ENCODE measurements at regions not wholly inside any gene's neighbourhood (a gene's known extent, or its start where the extent isn't known, plus 50 kb on each side); places are given as distances from the start of the nearest gene placed in this dataset.

DNA sequence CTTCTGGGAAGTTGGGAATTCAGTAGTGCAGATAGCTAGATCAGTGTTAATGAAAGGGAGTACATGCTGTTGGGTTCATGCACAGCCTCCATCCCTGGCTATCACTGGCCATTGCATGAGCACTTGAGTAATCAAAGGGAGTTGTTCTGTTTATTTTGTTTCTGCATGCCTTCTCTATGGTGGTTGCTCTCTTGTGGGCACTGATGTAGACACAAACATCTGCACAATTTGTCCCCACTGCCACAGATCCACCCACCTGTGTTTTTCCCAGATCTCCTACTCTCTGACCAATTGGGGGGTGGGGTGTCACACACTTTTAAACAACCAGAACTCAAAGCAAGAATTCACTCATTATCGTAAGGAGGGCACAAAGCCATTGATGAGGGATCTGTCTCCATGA is 89.7 kb upstream of the DHRS4 start:
- Histone ChIP-seq H3K4me3 (no peak overlapping the region), H3K4me1 (no peaks in the 10 kb centered on the region), H3K36me3 (no peaks in the 10 kb centered on the region), H3K9me3 (no peaks in the 10 kb centered on the region), H3K27ac (no peak overlapping the region), H3K27me3 (no peaks in the 10 kb centered on the region)
- TF ChIP-seq CTCF (IDR thresholded peaks at IDR 0.05): no peak
- TF ChIP-seq POLR2A (IDR thresholded peaks at IDR 0.05): no peak
- DNase-seq: no peak
- intact Hi-C loops (cut with DNase I; ENCODE audit: low total_unique reads): no loop called here

DNA sequence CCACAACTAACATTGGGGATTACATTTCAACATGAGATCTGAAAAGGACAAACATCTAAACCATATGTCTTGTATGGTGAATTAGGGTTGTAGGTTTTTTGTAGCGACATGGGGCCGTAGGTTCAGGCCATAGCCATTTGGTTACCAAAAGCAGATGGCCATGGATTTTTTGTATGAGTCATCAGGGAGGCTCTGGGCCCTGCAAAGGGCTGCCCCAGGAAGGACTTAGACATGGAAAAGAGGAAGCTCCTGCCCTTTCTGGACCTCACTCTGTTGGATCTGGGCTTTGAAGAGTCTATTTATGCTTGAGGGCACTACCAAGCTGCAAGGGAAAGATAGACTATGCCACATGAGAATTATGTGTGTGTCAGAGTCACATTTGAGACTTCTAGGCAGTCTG is 89.3 kb upstream of the DHRS4 start:
- H3K27me3 ChIP-seq: no peaks in the 10 kb centered on the region
- intact Hi-C loops (cut with DNase I; ENCODE audit: low total_unique reads): no loop called here
- H3K4me1 ChIP-seq: no peaks in the 10 kb centered on the region
- TF ChIP-seq POLR2A (IDR thresholded peaks at IDR 0.05) (no peak), CTCF (IDR thresholded peaks at IDR 0.05) (no peak)
- no peaks in the 10 kb centered on the region for H3K9me3 ChIP-seq
- H3K27ac ChIP-seq: no peak overlapping the region
- no peak overlapping the region for H3K4me3 ChIP-seq
- no peak for DNase-seq
- no peaks in the 10 kb centered on the region for H3K36me3 ChIP-seq

DNA sequence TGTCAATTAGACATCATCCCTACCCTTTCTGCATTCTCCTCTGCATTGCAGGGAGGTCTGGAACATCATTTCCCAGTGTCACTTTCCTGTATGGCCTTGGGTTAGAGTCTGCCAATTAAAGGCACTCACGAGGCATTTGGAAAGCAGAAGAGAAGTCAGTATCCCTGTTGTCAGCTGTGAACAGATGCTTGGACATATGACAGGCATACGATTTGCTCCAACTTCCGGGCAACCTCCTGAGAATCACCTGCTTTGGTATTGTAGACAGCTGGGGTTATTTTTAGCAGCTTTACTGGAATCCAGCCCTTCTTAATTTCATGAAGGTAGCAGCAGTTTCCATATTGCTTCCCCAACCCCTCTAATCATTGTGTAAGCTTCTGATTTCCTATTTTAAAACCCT is 88.7 kb upstream of the DHRS4 start:
- TF ChIP-seq CTCF (IDR thresholded peaks at IDR 0.05) (no peak), POLR2A (IDR thresholded peaks at IDR 0.05) (no peak)
- intact Hi-C loops (cut with DNase I; ENCODE audit: low total_unique reads): no loop called here
- Histone ChIP-seq H3K36me3 (no peaks in the 10 kb centered on the region), H3K27me3 (no peaks in the 10 kb centered on the region), H3K4me1 (no peaks in the 10 kb centered on the region), H3K4me3 (no peak overlapping the region), H3K27ac (no peak overlapping the region), H3K9me3 (no peaks in the 10 kb centered on the region)
- DNase-seq: no peak

- no peaks in the 10 kb centered on the region for H3K4me1 ChIP-seq
- intact Hi-C loops (cut with DNase I; ENCODE audit: low total_unique reads): no loop called here
- no peaks in the 10 kb centered on the region for H3K36me3 ChIP-seq
- TF ChIP-seq CTCF (IDR thresholded peaks at IDR 0.05) (no peak), POLR2A (IDR thresholded peaks at IDR 0.05) (no peak)
- H3K4me3 ChIP-seq: no peak overlapping the region
- no peaks in the 10 kb centered on the region for H3K9me3 ChIP-seq
- no peaks in the 10 kb centered on the region for H3K27me3 ChIP-seq
- no peak for DNase-seq
- no peak overlapping the region for H3K27ac ChIP-seq
These were observed 88.1 kb upstream of the DHRS4 start for GRCh38 chr14:23865502-23865901.

- intact Hi-C loops (cut with DNase I; ENCODE audit: low total_unique reads): no loop called here
- H3K4me1 ChIP-seq: no peaks in the 10 kb centered on the region
- no peaks in the 10 kb centered on the region for H3K9me3 ChIP-seq
- H3K27me3 ChIP-seq: no peaks in the 10 kb centered on the region
- no peak overlapping the region for H3K27ac ChIP-seq
- no peak overlapping the region for H3K4me3 ChIP-seq
- no peak for DNase-seq
- TF ChIP-seq POLR2A (IDR thresholded peaks at IDR 0.05): no peak
- TF ChIP-seq CTCF (IDR thresholded peaks at IDR 0.05): no peak
- H3K36me3 ChIP-seq: no peaks in the 10 kb centered on the region
These were observed 87.3 kb upstream of the DHRS4 start for GRCh38 chr14:23866269-23866668.

Measured in uterus (tissue), 3 donors.